Endothelial cell of umbilical vein (primary cell): ENCODE measurements at regions not wholly inside any gene's neighbourhood (a gene's known extent, or its start where the extent isn't known, plus 50 kb on each side); places are given as distances from the start of the nearest gene placed in this dataset.

ENCODE experiments used
- BruUV-seq: library from RNA; stranded (reverse); fragments of 400-500 nt; replicated peaks from 2 replicates; lab custom pipeline; 2021; lab: Mats Ljungman, UMichigan
- CTCF ChIA-PET: fragments of 300-600, 350-600 bp; sonication (Branson Sonifier 250); formaldehyde crosslinking; loops from one replicate; lab custom pipeline; 2021; ENCODE audit warnings: antibody characterized with exemption, inconsistent platforms; lab: Charles Lee
- POLR2A ChIA-PET: fragments of 300-600, 350-600 bp; sonication (Branson Sonifier 250); formaldehyde crosslinking; loops from one replicate; lab custom pipeline; 2021; ENCODE audit warnings: antibody characterized with exemption, inconsistent platforms; lab: Charles Lee
- DNase-seq: peaks from one replicate; pipeline ENCODE4 v3.0.0-alpha.2; 2011; ENCODE audit warnings: low read depth, low spot score
- FAIRE-seq: peaks from 2 replicates; lab custom pipeline; 2011; peaks lifted over from hg19 to GRCh38; lab: Jason Lieb, UNC
- H2AFZ ChIP-seq: 2 replicates; pipeline ENCODE4 v1.6.0; 2012; ENCODE audit warnings: low read depth, low read length, control low read depth, inconsistent platforms
- H3K27ac ChIP-seq: 2 replicates; pipeline ENCODE4 v1.5.1; 2011; ENCODE audit warnings: low read depth, mild to moderate bottlenecking, control low read depth, low read length, moderate library complexity; ENCODE audit not compliant: insufficient read depth
- H3K27me3 ChIP-seq, 2 experiments: 2 replicates each; pipeline versions ENCODE4 v1.6.0 to v1.6.1; 2011; ENCODE audit warnings: low read length in 2 of 2, mixed read lengths in 1 of 2; ENCODE audit not compliant: control insufficient read depth in 2 of 2, insufficient read depth in 2 of 2
- H3K36me3 ChIP-seq, 2 experiments: 2 replicates in 1 of 2; 3 replicates in 1 of 2; pipeline ENCODE4 v1.5.1; 2011; ENCODE audit warnings: low read length in 2 of 2, mild to moderate bottlenecking in 1 of 2, moderate library complexity in 1 of 2; ENCODE audit not compliant: control insufficient read depth in 2 of 2, insufficient read depth in 2 of 2; ENCODE audit errors: extremely low read depth in 1 of 2
- H3K4me1 ChIP-seq: 3 replicates; pipeline ENCODE4 v1.5.1; 2011; ENCODE audit warnings: mild to moderate bottlenecking, low read length; ENCODE audit not compliant: control insufficient read depth, insufficient read depth; ENCODE audit errors: extremely low read depth
- H3K4me2 ChIP-seq: 2 replicates; pipeline ENCODE4 v1.6.1; 2011; ENCODE audit warnings: low read length, control low read depth, mixed read lengths; ENCODE audit not compliant: insufficient read depth
- H3K4me3 ChIP-seq, 3 experiments: fragments of 200-600 bp in 1 of 3; sonication (generic), shearing (Covaris generic) in 1 of 3; replicated peaks in 1 of 3; 2 replicates each; pipeline ENCODE4 v1.5.1; 2011 to 2016; ENCODE audit warnings: control low read depth in 3 of 3, low read length in 3 of 3, mild to moderate bottlenecking in 2 of 3, inconsistent platforms in 1 of 3, low read depth in 1 of 3, moderate library complexity in 1 of 3; ENCODE audit not compliant: insufficient read depth in 1 of 3
- H3K79me2 ChIP-seq: 2 replicates; pipeline ENCODE4 v1.6.0; 2012; ENCODE audit warnings: low read length, inconsistent platforms; ENCODE audit not compliant: control insufficient read depth, insufficient read depth
- H3K9ac ChIP-seq: replicated peaks from 2 replicates; pipeline ENCODE3; 2011; ENCODE audit warnings: low read length, control low read depth; ENCODE audit not compliant: insufficient read depth; ENCODE audit errors: extremely low read depth
- H3K9me1 ChIP-seq: replicated peaks from 3 replicates; pipeline ENCODE4 v1.6.0; 2011; ENCODE audit warnings: mild to moderate bottlenecking, low read length; ENCODE audit not compliant: control insufficient read depth, insufficient read depth; ENCODE audit errors: extremely low read depth
- H3K9me3 ChIP-seq: replicated peaks from 2 replicates; pipeline ENCODE4 v1.5.1; 2012; ENCODE audit warnings: low read length, inconsistent platforms; ENCODE audit not compliant: control insufficient read depth, insufficient read depth
- H4K20me1 ChIP-seq: replicated peaks from 2 replicates; pipeline ENCODE3; 2011; ENCODE audit warnings: mild to moderate bottlenecking, low read length; ENCODE audit not compliant: control insufficient read depth, insufficient read depth; ENCODE audit errors: extremely low read depth
- EZH2 ChIP-seq: IDR thresholded peaks from 2 replicates; pipeline ENCODE4 v1.6.1; 2012; ENCODE audit warnings: borderline replicate concordance, low read depth, mild to moderate bottlenecking, moderate library complexity, low read length, inconsistent platforms; ENCODE audit not compliant: severe bottlenecking
- GATA2 ChIP-seq: IDR thresholded peaks from 2 replicates; pipeline ENCODE4 v1.7.0; 2011; ENCODE audit warnings: low read depth, mild to moderate bottlenecking, moderate library complexity, mixed read lengths, low read length; ENCODE audit not compliant: insufficient read length, insufficient read depth
- MYC ChIP-seq: IDR thresholded peaks from one replicate; pipeline ENCODE4 v1.6.1; 2011; ENCODE audit warnings: mild to moderate bottlenecking, low read depth, low read length
- POLR2A ChIP-seq: IDR thresholded peaks from 2 replicates; pipeline ENCODE4 v1.6.1; 2012; ENCODE audit warnings: low read depth, mild to moderate bottlenecking, control low read depth, low read length
- POLR2AphosphoS5 ChIP-seq: IDR thresholded peaks from 2 replicates; pipeline ENCODE4 v1.6.1; 2012; ENCODE audit warnings: low read depth, mild to moderate bottlenecking, control low read depth, low read length, moderate library complexity; ENCODE audit not compliant: insufficient read depth
- dilution Hi-C: fragments of 300-500 bp; cut with MboI; formaldehyde crosslinking; loops from one replicate; pipeline ENCODE4 v1.15.0; 2019; ENCODE audit warnings: low sequenced_read_pairs; ENCODE audit not compliant: extremely low pct_ligation_motif_present
- intact Hi-C: fragments of 100-400 bp; cut with micrococcal nuclease; formaldehyde crosslinking; loops from one replicate; pipeline ENCODE4 v1.10.0; 2022
- TF ChIP-seq, protein P1 (sequence below), 2 donors: IDR thresholded peaks; 1 replicate in 1 of 2; 2 replicates in 1 of 2; pipeline ENCODE4 v1.5.1; 2011; ENCODE audit warnings: low read length in 2 of 2, mild to moderate bottlenecking in 2 of 2, moderate library complexity in 2 of 2, control low read depth in 1 of 2, inconsistent platforms in 1 of 2, low read depth in 1 of 2; ENCODE audit not compliant: insufficient read depth in 1 of 2; ENCODE audit errors: extremely low read depth in 1 of 2
- TF ChIP-seq, protein P2 (sequence below): IDR thresholded peaks from 2 replicates; pipeline ENCODE4 v1.6.1; 2011; ENCODE audit not compliant: insufficient read depth, insufficient read length

DNA sequence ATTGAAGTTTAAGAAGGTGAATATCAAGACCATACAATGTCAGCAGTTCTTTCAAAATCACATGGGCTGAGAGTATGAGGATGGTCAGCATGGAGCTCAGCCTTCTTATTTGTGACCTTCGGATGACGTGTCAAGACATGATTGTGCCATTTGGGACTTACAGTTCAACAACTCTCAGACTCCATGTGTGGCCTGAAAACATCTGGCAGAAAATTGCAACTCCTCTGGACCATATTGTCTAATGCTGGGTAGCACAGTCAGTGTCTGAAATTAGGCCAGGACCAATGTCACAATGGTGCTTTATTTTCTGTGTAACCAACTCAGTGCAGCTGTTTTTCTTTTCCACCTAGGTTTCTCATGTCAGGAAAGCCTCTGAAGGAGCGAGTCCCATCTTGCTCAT, 483.5 kb upstream of the PKN2 start:
- H3K79me2 ChIP-seq, result no peaks in the 10 kb centered on the region
- H3K9ac ChIP-seq, result no peak overlapping the region
- ChIA-PET CTCF (interaction anchor here (1.4 kb wide), 1 partner anchor 20 kb away, joined by 5 read pairs; no protein-coding TSS in a partner anchor), POLR2A (no interaction called here)
- no peaks in the 10 kb centered on the region for H3K4me1 ChIP-seq
- DNase-seq (no peak), FAIRE-seq (no peak)
- BruUV-seq, result no TSS peak
- no peaks in the 10 kb centered on the region for H3K9me3 ChIP-seq
- H3K4me2 ChIP-seq, result no peak overlapping the region
- dilution Hi-C loops (no loop called here), intact Hi-C loops (no loop called here)
- H3K27ac ChIP-seq, result no peak overlapping the region
- no peak overlapping the region for H2AFZ ChIP-seq
- TF ChIP-seq MYC (no peak), POLR2A (no peak), POLR2AphosphoS5 (no peak)
- TF ChIP-seq, protein P1, sequence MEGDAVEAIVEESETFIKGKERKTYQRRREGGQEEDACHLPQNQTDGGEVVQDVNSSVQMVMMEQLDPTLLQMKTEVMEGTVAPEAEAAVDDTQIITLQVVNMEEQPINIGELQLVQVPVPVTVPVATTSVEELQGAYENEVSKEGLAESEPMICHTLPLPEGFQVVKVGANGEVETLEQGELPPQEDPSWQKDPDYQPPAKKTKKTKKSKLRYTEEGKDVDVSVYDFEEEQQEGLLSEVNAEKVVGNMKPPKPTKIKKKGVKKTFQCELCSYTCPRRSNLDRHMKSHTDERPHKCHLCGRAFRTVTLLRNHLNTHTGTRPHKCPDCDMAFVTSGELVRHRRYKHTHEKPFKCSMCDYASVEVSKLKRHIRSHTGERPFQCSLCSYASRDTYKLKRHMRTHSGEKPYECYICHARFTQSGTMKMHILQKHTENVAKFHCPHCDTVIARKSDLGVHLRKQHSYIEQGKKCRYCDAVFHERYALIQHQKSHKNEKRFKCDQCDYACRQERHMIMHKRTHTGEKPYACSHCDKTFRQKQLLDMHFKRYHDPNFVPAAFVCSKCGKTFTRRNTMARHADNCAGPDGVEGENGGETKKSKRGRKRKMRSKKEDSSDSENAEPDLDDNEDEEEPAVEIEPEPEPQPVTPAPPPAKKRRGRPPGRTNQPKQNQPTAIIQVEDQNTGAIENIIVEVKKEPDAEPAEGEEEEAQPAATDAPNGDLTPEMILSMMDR (IDR thresholded peaks at IDR 0.05; ENCODE audit: extremely low read depth in 1 of 2, insufficient read depth in 1 of 2, low read depth in 1 of 2, low read length in 2 of 2), result no peak
- H4K20me1 ChIP-seq, result no peaks in the 10 kb centered on the region
- H3K4me3 ChIP-seq, result no peak overlapping the region
- H3K27me3 ChIP-seq, result no peaks in the 10 kb centered on the region
- H3K9me1 ChIP-seq, result no peaks in the 10 kb centered on the region
- H3K36me3 ChIP-seq, result no peaks in the 10 kb centered on the region

DNA sequence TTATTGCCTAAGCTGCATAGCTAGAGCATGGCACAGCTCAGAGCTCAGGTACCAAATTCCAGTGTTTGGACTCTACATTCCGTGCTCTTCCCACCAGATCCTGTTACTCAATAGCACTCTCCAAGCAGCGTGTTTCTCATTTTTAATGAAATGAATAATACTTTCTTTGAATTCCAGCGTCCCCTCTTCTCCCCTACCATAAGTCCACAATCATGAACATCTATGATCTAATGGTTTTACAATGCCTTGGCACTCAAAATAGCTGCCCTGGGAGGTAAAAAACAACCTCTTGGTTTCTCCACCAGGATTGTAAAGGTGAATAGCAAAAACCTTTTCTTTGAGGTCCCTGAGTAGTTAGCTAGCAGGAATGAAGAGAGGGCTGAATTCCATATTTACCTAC, 480.0 kb upstream of the PKN2 start:
- intact Hi-C loops (no loop called here), dilution Hi-C loops (no loop called here)
- H3K9me1 ChIP-seq, result no peaks in the 10 kb centered on the region
- BruUV-seq, result no TSS peak
- POLR2A ChIA-PET, result no interaction called here
- no peaks in the 10 kb centered on the region for H3K9me3 ChIP-seq
- no peaks in the 10 kb centered on the region for H3K27me3 ChIP-seq
- FAIRE-seq (no peak), DNase-seq (no peak)
- H3K4me1 ChIP-seq, result no peaks in the 10 kb centered on the region
- no peaks in the 10 kb centered on the region for H3K36me3 ChIP-seq
- H3K4me3 ChIP-seq, result no peak overlapping the region
- no peak overlapping the region for H3K9ac ChIP-seq
- H3K27ac ChIP-seq, result no peak overlapping the region
- H2AFZ ChIP-seq, result no peak overlapping the region
- TF ChIP-seq POLR2AphosphoS5 (no peak), MYC (no peak), GATA2 (no peak), EZH2 (no peak)
- TF ChIP-seq, protein P2, sequence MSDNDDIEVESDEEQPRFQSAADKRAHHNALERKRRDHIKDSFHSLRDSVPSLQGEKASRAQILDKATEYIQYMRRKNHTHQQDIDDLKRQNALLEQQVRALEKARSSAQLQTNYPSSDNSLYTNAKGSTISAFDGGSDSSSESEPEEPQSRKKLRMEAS, result no peak
- H4K20me1 ChIP-seq, result no peaks in the 10 kb centered on the region
- H3K79me2 ChIP-seq, result no peaks in the 10 kb centered on the region
- H3K4me2 ChIP-seq, result no peak overlapping the region
- CTCF ChIA-PET, result interaction anchor here (1.7 to 2.1 kb wide), 2 partner anchors 11 to 23 kb away, joined by 5 read pairs; no protein-coding TSS in a partner anchor
